K562 (cell line): ENCODE measurements at regions not wholly inside any gene's neighbourhood (a gene's known extent, or its start where the extent isn't known, plus 50 kb on each side); places are given as distances from the start of the nearest gene placed in this dataset.

Source experiments
- ATAC-seq: fragments of 200-7000 bp; cut with Tn5 transposase; 3 replicates; pipeline ENCODE4 v1.9.1; 2020; ENCODE audit warnings: moderate library complexity
- BruUV-seq: library from RNA; stranded (reverse); fragments of 400-500 nt; replicated peaks from 2 replicates; lab custom pipeline; 2021; lab: Mats Ljungman, UMichigan
- CTCF ChIA-PET: fragments of 300-600 bp; formaldehyde crosslinking; extraction: SDS; loops from one replicate; lab custom pipeline; 2021; ENCODE audit warnings: low intra/inter-chr PET ratio; lab: Yijun Ruan, JAX
- POLR2A ChIA-PET: fragments of 300-600, 350-650 bp; sonication (Branson Sonifier 250); formaldehyde crosslinking; extraction: SDS; loops from one replicate; lab custom pipeline; 2021; ENCODE audit warnings: antibody characterized with exemption, inconsistent platforms; lab: Yijun Ruan, JAX
- DNase-seq, 4 experiments: peaks; one replicate each; pipeline versions ENCODE4 v3.0.0 to v3.0.0-alpha.2; 2011 to 2018; ENCODE audit warnings: low spot score in 3 of 4, mixed read lengths in 3 of 4; ENCODE audit errors: extremely low read depth in 1 of 4
- FAIRE-seq: peaks from 2 replicates; lab custom pipeline; 2011; peaks lifted over from hg19 to GRCh38; lab: Jason Lieb, UNC
- H2AFZ ChIP-seq: 2 replicates; pipeline ENCODE4 v1.6.0; 2011; ENCODE audit warnings: low read depth, low read length, control low read depth, inconsistent platforms
- H3K27ac ChIP-seq: fragments of 200-600 bp; 3 replicates; pipeline ENCODE4 v1.8.0; 2011; ENCODE audit warnings: low read depth, mild to moderate bottlenecking, control low read depth, inconsistent platforms, low read length, moderate library complexity, mixed read lengths; ENCODE audit errors: extremely low read depth
- H3K27me3 ChIP-seq, 2 experiments: fragments of 300-600 bp in 1 of 2; 2 replicates in 1 of 2; 3 replicates in 1 of 2; pipeline versions ENCODE4 v1.6.0 to v1.8.0; 2011; ENCODE audit warnings: inconsistent platforms in 2 of 2, low read length in 2 of 2, mild to moderate bottlenecking in 1 of 2, mixed read lengths in 1 of 2, moderate library complexity in 1 of 2; ENCODE audit not compliant: control insufficient read depth in 2 of 2, insufficient read depth in 2 of 2
- H3K36me3 ChIP-seq: fragments of 300-600 bp; 3 replicates; pipeline ENCODE4 v1.8.0; 2011; ENCODE audit warnings: mild to moderate bottlenecking, low read length, inconsistent platforms; ENCODE audit not compliant: control insufficient read depth, insufficient read depth
- H3K4me1 ChIP-seq, 2 experiments: fragments of 200-600 bp in 1 of 2; replicated peaks in 1 of 2; 2 replicates in 1 of 2; 3 replicates in 1 of 2; pipeline versions ENCODE4 v1.5.1 to v1.8.0; 2011; ENCODE audit warnings: inconsistent platforms in 2 of 2, low read length in 2 of 2, mild to moderate bottlenecking in 1 of 2, mixed read lengths in 1 of 2, moderate library complexity in 1 of 2; ENCODE audit not compliant: control insufficient read depth in 2 of 2, insufficient read depth in 2 of 2
- H3K4me2 ChIP-seq: 2 replicates; pipeline ENCODE4 v1.6.1; 2011; ENCODE audit warnings: low read length, control low read depth, inconsistent platforms, mixed read lengths; ENCODE audit not compliant: insufficient read depth
- H3K4me3 ChIP-seq: fragments of 200-600 bp; sonication (generic), shearing (Covaris generic); 2 replicates; pipeline ENCODE4 v1.5.1; 2016; ENCODE audit warnings: control low read depth, inconsistent platforms
- H3K79me2 ChIP-seq: fragments of 200-600 bp; 3 replicates; pipeline ENCODE4 v1.8.0; 2011; ENCODE audit warnings: low read length, inconsistent platforms; ENCODE audit not compliant: control insufficient read depth, insufficient read depth
- H3K9ac ChIP-seq, 2 experiments: 2 replicates each; pipeline versions ENCODE4 v1.6.0 to v1.6.1; 2011; ENCODE audit warnings: low read depth in 2 of 2, low read length in 2 of 2, control low read depth in 1 of 2, inconsistent platforms in 1 of 2, mild to moderate bottlenecking in 1 of 2, mixed read lengths in 1 of 2; ENCODE audit not compliant: insufficient read depth in 1 of 2
- H3K9me1 ChIP-seq: one replicate; pipeline ENCODE4 v1.6.0; 2011; ENCODE audit warnings: inconsistent platforms, mild to moderate bottlenecking, low read length, moderate library complexity; ENCODE audit not compliant: control insufficient read depth, insufficient read depth
- H3K9me3 ChIP-seq: replicated peaks from 2 replicates; pipeline ENCODE4 v1.5.1; 2011; ENCODE audit warnings: low read depth, low read length, inconsistent platforms; ENCODE audit not compliant: control insufficient read depth, insufficient read depth
- H4K20me1 ChIP-seq: replicated peaks from 2 replicates; pipeline ENCODE4 v1.6.1; 2011; ENCODE audit warnings: low read length, inconsistent platforms, mixed read lengths; ENCODE audit not compliant: control insufficient read depth, insufficient read depth
- CTCF ChIP-seq, 3 experiments: IDR thresholded peaks in 2 of 3; conservative IDR thresholded peaks in 1 of 3; 2 replicates each; pipeline ENCODE4 v1.5.1; 2011 to 2012; ENCODE audit warnings: low read length in 3 of 3, mild to moderate bottlenecking in 3 of 3, control low read depth in 2 of 3, improper control_type of control experiment in 1 of 3, inconsistent platforms in 1 of 3, low read depth in 1 of 3, mixed read lengths in 1 of 3, moderate library complexity in 1 of 3; ENCODE audit not compliant: insufficient read depth in 2 of 3
- E4F1 ChIP-seq: fragments of 250-450 bp; sonication (Bioruptor Pico); IDR thresholded peaks from 2 replicates; pipeline ENCODE4 v1.5.0; 2021; ENCODE audit warnings: mild to moderate bottlenecking, borderline replicate concordance
- ETS1 ChIP-seq: conservative IDR thresholded peaks from 2 replicates; pipeline ENCODE4 v1.6.1; 2011; ENCODE audit warnings: low read depth, mild to moderate bottlenecking, low read length; ENCODE audit not compliant: control insufficient read depth
- GABPB1 ChIP-seq: sonication (generic); formaldehyde crosslinking; IDR thresholded peaks from 2 replicates; pipeline ENCODE4 v1.8.0; 2022; ENCODE audit warnings: mild to moderate bottlenecking, missing genetic modification reagents
- HINFP ChIP-seq: fragments of 450-650 bp; conservative IDR thresholded peaks from 2 replicates; pipeline ENCODE4 v1.6.1; 2016; ENCODE audit warnings: missing genetic modification characterization, low read depth, mild to moderate bottlenecking, control low read depth, missing compliant biosample characterization
- KAT2B ChIP-seq: IDR thresholded peaks from one replicate; pipeline ENCODE4 v1.6.1; 2012; ENCODE audit warnings: low read depth, mild to moderate bottlenecking, control low read depth, inconsistent platforms, low read length, moderate library complexity
- MAZ ChIP-seq, 2 experiments: fragments of 450-650 bp in 1 of 2; sonication (generic) in 1 of 2; formaldehyde crosslinking; IDR thresholded peaks in 1 of 2; conservative IDR thresholded peaks in 1 of 2; 2 replicates each; pipeline versions ENCODE4 v1.4.0 to v1.5.0; 2020; ENCODE audit warnings: mild to moderate bottlenecking in 1 of 2, missing genetic modification reagents in 1 of 2
- TCF3 ChIP-seq: sonication (generic); formaldehyde crosslinking; IDR thresholded peaks from 2 replicates; pipeline ENCODE4 v1.4.0; 2020; ENCODE audit warnings: mild to moderate bottlenecking, missing genetic modification reagents
- U2AF2 ChIP-seq: fragments of 200-400 bp; formaldehyde crosslinking; optimal IDR thresholded peaks from 2 replicates; pipeline ENCODE3; 2017; ENCODE audit warnings: low read depth, mild to moderate bottlenecking, low read length
- ZFX ChIP-seq: sonication (generic); formaldehyde crosslinking; IDR thresholded peaks from 2 replicates; pipeline ENCODE4 v1.8.0; 2022; ENCODE audit warnings: mild to moderate bottlenecking, missing genetic modification reagents, moderate library complexity
- ZKSCAN3 ChIP-seq: fragments of 250-450 bp; sonication (Bioruptor Pico); IDR thresholded peaks from 2 replicates; pipeline ENCODE4 v1.4.0; 2020
- ZNF384 ChIP-seq: IDR thresholded peaks from 2 replicates; pipeline ENCODE4 v1.6.1; 2012; ENCODE audit warnings: low read depth, low read length, improper control_type of control experiment
- WGBS: fragments of 100-300 bp; shearing (Covaris generic); methylation state at CpG from one replicate; pipeline ENCODE4 v1.1.6; 2016; ENCODE audit warnings: low coverage, mixed read lengths; ENCODE audit not compliant: insufficient coverage; ENCODE audit errors: missing lambda C conversion rate; 5-methylcytosine and 5-hydroxymethylcytosine counted together
- in situ Hi-C: fragments of 300-500 bp; cut with MboI; formaldehyde crosslinking; loops from 4 replicates; pipeline ENCODE4 v1.15.0; 2018; ENCODE audit warnings: inconsistent platforms, mixed read lengths
- intact Hi-C: fragments of 100-400 bp; cut with micrococcal nuclease; formaldehyde crosslinking; loops from 2 replicates; pipeline ENCODE4 v1.14.2; 2022

- TF ChIP-seq ETS1 = no peak
These were observed 104.2 kb upstream of the CNKSR3 start (continued) for GRCh38 chr6:154614641-154615040.

DNA sequence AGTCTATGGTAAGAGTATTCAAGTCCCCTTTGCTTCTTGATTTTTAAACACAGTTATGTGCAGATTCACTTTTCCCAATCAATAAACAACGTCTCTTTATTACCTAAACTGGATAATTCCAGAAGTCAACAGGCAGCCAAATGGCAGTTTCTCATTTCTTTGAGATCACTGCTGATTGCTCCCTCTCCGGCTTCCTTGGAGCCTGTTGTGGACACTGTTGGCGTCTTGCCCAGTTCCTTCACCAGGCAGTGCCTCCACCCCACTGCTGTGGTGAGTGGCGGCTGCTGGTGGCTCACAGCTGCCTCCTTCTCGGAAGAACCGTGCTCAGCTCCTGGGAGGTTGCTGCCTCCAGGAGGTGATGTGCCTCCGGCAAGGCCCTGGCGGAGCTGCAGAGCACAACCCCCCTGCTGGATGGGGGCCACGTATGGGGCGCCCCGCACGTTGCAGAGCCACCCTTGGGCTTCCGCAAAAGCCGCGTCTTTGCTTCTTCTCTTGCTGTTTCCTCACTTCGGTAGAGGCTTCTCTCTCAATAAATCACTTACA is 105.1 kb upstream of the CNKSR3 start:
- CTCF ChIA-PET = no interaction called here
- TF ChIP-seq KAT2B (peak; percentile 30), U2AF2 (no peak), E4F1 (no peak), TCF3 (CRISPR knock-in tag) (peak; percentile 48), ZNF384 (0 out of 2 replicates have a peak, but pooled peaks have one; percentile 22), MAZ (CRISPR knock-in tag; conservative IDR thresholded peaks at IDR 0.05 in 1 of 2, IDR thresholded peaks at IDR 0.05 in 1 of 2) (peak; percentile 75 to 95), ZKSCAN3 (CRISPR knock-in tag) (no peak), HINFP (tag) (no peak), CTCF (IDR thresholded peaks at IDR 0.05 in 2 of 3, conservative IDR thresholded peaks at IDR 0.05 in 1 of 3; ENCODE audit: insufficient read depth in 2 of 3, low read depth in 1 of 3, low read length in 3 of 3) (peak; percentile 72 to 97 (median 89)), ZFX (CRISPR knock-in tag) (peak; percentile 48), GABPB1 (CRISPR knock-in tag) (no peak)

More for the DNA sequence above, 105.1 kb upstream of the CNKSR3 start:
- WGBS = 0% methylated on average over 16 of the region's 16 CpGs
- in situ Hi-C loops (no loop called here), intact Hi-C loops (loop anchor here (2.0 kb wide), 1 partner anchor 107 kb away; no protein-coding TSS in a partner anchor)
- Histone ChIP-seq H3K9me1 (no peaks in the 10 kb centered on the region), H2AFZ (peak overlapping the region; percentile 93), H3K4me2 (peak overlapping the region; percentile 57), H4K20me1 (no peaks in the 10 kb centered on the region), H3K4me1 (peaks cover 15 to 33% of the 10 kb centered on the region in 2 experiments), H3K79me2 (no peaks in the 10 kb centered on the region), H3K9ac (peak overlapping the region; percentile 24 to 86; a peak in 3 of 4 replicates), H3K27ac (peak overlapping the region; percentile 38; the same call in 1 of the 3 replicates), H3K4me3 (peak overlapping the region; percentile 3; the same call in 1 of the 2 replicates), H3K27me3 (no peaks in the 10 kb centered on the region), H3K9me3 (no peaks in the 10 kb centered on the region), H3K36me3 (no peaks in the 10 kb centered on the region)
- DNase-seq = peak; percentile 60 to 93 (median 78)
- no TSS peak for BruUV-seq
- peak; percentile 96 for ATAC-seq
- POLR2A ChIA-PET = interaction anchor here (0.6 to 1.6 kb wide), 6 partner anchors 12 to 300 kb away, joined by 3 to 5 read pairs (median 3); no protein-coding TSS in a partner anchor
- FAIRE-seq = peak; percentile 88
